Transverse colon (tissue), 4 donors: ENCODE measurements at regions not wholly inside any gene's neighbourhood (a gene's known extent, or its start where the extent isn't known, plus 50 kb on each side); places are given as distances from the start of the nearest gene placed in this dataset.

Experiments used
- DNase-seq: peaks from one replicate; pipeline ENCODE4 v3.0.0-alpha.2; 2019
- H3K27ac ChIP-seq, 4 donors: fragments of 200-600 bp; sonication (generic); 2 replicates each; pipeline ENCODE4 v1.5.1; 2016 to 2018; ENCODE audit warnings: inconsistent platforms in 4 of 4
- H3K27me3 ChIP-seq: fragments of 200-600 bp; sonication (generic); 2 replicates; pipeline ENCODE4 v1.5.1; 2017; ENCODE audit warnings: inconsistent platforms
- H3K36me3 ChIP-seq, 4 donors: fragments of 200-600 bp; sonication (generic); 2 replicates each; pipeline ENCODE4 v1.5.1; 2017 to 2019; ENCODE audit warnings: inconsistent platforms in 4 of 4
- H3K4me1 ChIP-seq, 4 donors: fragments of 200-600 bp; sonication (generic); 2 replicates each; pipeline ENCODE4 v1.5.1; 2017 to 2020; ENCODE audit warnings: inconsistent platforms in 4 of 4
- H3K4me3 ChIP-seq, 4 donors: fragments of 200-600 bp; sonication (generic); 1 replicate in 1 of 4; 2 replicates in 3 of 4; pipeline versions ENCODE4 v1.5.1 to v1.6.1; 2017 to 2019; ENCODE audit warnings: inconsistent platforms in 4 of 4
- H3K9me3 ChIP-seq, 2 donors: fragments of 200-600 bp; sonication (generic); 2 replicates each; pipeline ENCODE4 v1.5.1; 2017 to 2019; ENCODE audit warnings: inconsistent platforms in 2 of 2
- EP300 ChIP-seq: sonication (generic); formaldehyde crosslinking; IDR thresholded peaks from one replicate; pipeline ENCODE4 v1.6.1; 2017; ENCODE audit warnings: antibody characterized with exemption, low read depth
- POLR2A ChIP-seq: fragments of 450-650 bp; IDR thresholded peaks from one replicate; pipeline ENCODE4 v1.6.1; 2016; ENCODE audit warnings: antibody characterized with exemption, mild to moderate bottlenecking, moderate library complexity
- POLR2AphosphoS5 ChIP-seq, 3 donors: sonication (generic); formaldehyde crosslinking; IDR thresholded peaks; one replicate each; pipeline ENCODE4 v1.6.1; 2016; ENCODE audit warnings: antibody characterized with exemption in 3 of 3
- WGBS, 2 donors: methylation state at CpG; one replicate each; pipeline ENCODE4 v1.1.5; 2018; ENCODE audit warnings: low coverage in 1 of 2; 5-methylcytosine and 5-hydroxymethylcytosine counted together
- in situ Hi-C, 4 donors: fragments of 200-750 bp; cut with MboI; loops; one replicate each; pipeline versions ENCODE4 v1.15.0 to v1.15.1; 2017; ENCODE audit warnings: low sequenced_read_pairs in 3 of 4, low pct_ligation_motif_present in 1 of 4, low pct_unique_long_range_greater_than_20kb in 1 of 4
- intact Hi-C: fragments of 100-400 bp; cut with DNase I; formaldehyde crosslinking; loops from one replicate; pipeline ENCODE4 v1.15.1; 2023; ENCODE audit warnings: low total_unique reads
- TF ChIP-seq, protein P1 (sequence below), 5 experiments: fragments of 200-600 bp in 3 of 5; fragments of 450-650 bp in 2 of 5; sonication (generic) in 3 of 5; IDR thresholded peaks; 1 replicate in 2 of 5; 2 replicates in 3 of 5; pipeline ENCODE4 v1.5.1; 2016 to 2017; ENCODE audit warnings: antibody characterized with exemption in 5 of 5, inconsistent platforms in 3 of 5, mild to moderate bottlenecking in 2 of 5, moderate library complexity in 1 of 5

- H3K9me3 ChIP-seq: no peaks in the 10 kb centered on the region
- no peaks in the 10 kb centered on the region for H3K4me1 ChIP-seq
- in situ Hi-C loops (no loop called here), intact Hi-C loops (no loop called here)
- TF ChIP-seq, protein P1, sequence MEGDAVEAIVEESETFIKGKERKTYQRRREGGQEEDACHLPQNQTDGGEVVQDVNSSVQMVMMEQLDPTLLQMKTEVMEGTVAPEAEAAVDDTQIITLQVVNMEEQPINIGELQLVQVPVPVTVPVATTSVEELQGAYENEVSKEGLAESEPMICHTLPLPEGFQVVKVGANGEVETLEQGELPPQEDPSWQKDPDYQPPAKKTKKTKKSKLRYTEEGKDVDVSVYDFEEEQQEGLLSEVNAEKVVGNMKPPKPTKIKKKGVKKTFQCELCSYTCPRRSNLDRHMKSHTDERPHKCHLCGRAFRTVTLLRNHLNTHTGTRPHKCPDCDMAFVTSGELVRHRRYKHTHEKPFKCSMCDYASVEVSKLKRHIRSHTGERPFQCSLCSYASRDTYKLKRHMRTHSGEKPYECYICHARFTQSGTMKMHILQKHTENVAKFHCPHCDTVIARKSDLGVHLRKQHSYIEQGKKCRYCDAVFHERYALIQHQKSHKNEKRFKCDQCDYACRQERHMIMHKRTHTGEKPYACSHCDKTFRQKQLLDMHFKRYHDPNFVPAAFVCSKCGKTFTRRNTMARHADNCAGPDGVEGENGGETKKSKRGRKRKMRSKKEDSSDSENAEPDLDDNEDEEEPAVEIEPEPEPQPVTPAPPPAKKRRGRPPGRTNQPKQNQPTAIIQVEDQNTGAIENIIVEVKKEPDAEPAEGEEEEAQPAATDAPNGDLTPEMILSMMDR (IDR thresholded peaks at IDR 0.05): peak in 1 of 5 experiments; percentile 12
- TF ChIP-seq POLR2A: no peak
- no peak overlapping the region for H3K27ac ChIP-seq
- no peaks in the 10 kb centered on the region for H3K36me3 ChIP-seq
- H3K27me3 ChIP-seq: no peaks in the 10 kb centered on the region
- H3K4me3 ChIP-seq: no peak overlapping the region
- 46 to 57% methylated on average over 2 to 5 of the region's 5 CpGs for WGBS, 2 donors
- DNase-seq: no peak
Measured at GRCh38 chr10:63003816-63004453, 129.2 kb upstream of the NRBF2 start.

- 57 to 83% methylated on average over 3 of the region's 3 CpGs for WGBS, 2 donors
- H3K4me1 ChIP-seq: no peaks in the 10 kb centered on the region
- no peaks in the 10 kb centered on the region for H3K9me3 ChIP-seq
- H3K36me3 ChIP-seq: no peaks in the 10 kb centered on the region
- H3K27ac ChIP-seq: no peak overlapping the region
- no peak for DNase-seq
- no peaks in the 10 kb centered on the region for H3K27me3 ChIP-seq
- TF ChIP-seq POLR2AphosphoS5 (IDR thresholded peaks at IDR 0.05) (no peak), POLR2A (no peak), EP300 (no peak)
- TF ChIP-seq, protein P1 (IDR thresholded peaks at IDR 0.05): no peak
- intact Hi-C loops: no loop called here
- in situ Hi-C loops: no loop called here
- H3K4me3 ChIP-seq: no peak overlapping the region
Measured at GRCh38 chr10:62996925-62997324, 136.2 kb upstream of the NRBF2 start.

- Histone ChIP-seq H3K4me1 (no peaks in the 10 kb centered on the region), H3K27me3 (no peaks in the 10 kb centered on the region), H3K36me3 (no peaks in the 10 kb centered on the region), H3K27ac (no peak overlapping the region), H3K4me3 (no peak overlapping the region), H3K9me3 (no peaks in the 10 kb centered on the region)
- in situ Hi-C loops (no loop called here), intact Hi-C loops (no loop called here)
- 36 to 48% methylated on average over 1 of the region's 1 CpG for WGBS, 2 donors
- DNase-seq: no peak
- TF ChIP-seq POLR2A: no peak
- TF ChIP-seq, protein P1 (IDR thresholded peaks at IDR 0.05): no peak
- TF ChIP-seq EP300: no peak
- no peak for TF ChIP-seq POLR2AphosphoS5 (IDR thresholded peaks at IDR 0.05)
Measured at GRCh38 chr10:62996516-62996915, 136.6 kb upstream of the NRBF2 start.

DNA sequence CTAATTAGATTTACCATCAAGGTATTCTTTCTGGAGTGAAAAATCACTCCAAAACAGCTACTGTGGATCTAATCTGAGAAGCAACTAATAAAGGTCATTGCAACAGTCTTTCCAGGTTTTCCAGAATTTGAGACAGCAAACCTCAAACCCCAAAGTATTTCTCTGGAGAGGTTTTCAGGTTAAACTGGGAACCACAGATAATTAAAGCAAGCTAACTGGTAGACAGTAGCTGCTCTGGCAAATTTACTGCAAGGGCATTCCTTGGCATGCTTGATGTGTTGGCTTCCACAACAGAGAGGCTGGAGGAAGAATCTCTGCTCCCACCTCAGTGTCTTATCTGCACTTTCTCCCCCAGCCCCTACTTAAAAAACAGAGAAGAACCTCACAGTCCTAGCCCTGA lies 140.0 kb upstream of the NRBF2 start:
- no peak overlapping the region for H3K4me3 ChIP-seq
- H3K27ac ChIP-seq: no peak overlapping the region
- no peaks in the 10 kb centered on the region for H3K9me3 ChIP-seq
- H3K4me1 ChIP-seq: no peaks in the 10 kb centered on the region
- H3K36me3 ChIP-seq: no peaks in the 10 kb centered on the region
- in situ Hi-C loops: no loop called here
- no peaks in the 10 kb centered on the region for H3K27me3 ChIP-seq
- intact Hi-C loops: no loop called here
- DNase-seq: no peak
- no peak for TF ChIP-seq EP300
- no peak for TF ChIP-seq POLR2AphosphoS5 (IDR thresholded peaks at IDR 0.05)
- TF ChIP-seq, protein P1 (IDR thresholded peaks at IDR 0.05): no peak
- TF ChIP-seq POLR2A: no peak
